ENCODE measurements at regions not wholly inside any gene's neighbourhood (a gene's known extent, or its start where the extent isn't known, plus 50 kb on each side); places are given as distances from the start of the nearest gene placed in this dataset.

GRCh38 chr3:104458657-104459056, 908.1 kb upstream of the ALCAM start:
- no peak for ATAC-seq (ENCODE audit: low FRiP score)
- no peak for TF ChIP-seq CTCF (IDR thresholded peaks at IDR 0.05)

GRCh38 chr3:104460477-104461406, 906.0 kb upstream of the ALCAM start:
- no peak for TF ChIP-seq CTCF (IDR thresholded peaks at IDR 0.05)
- ATAC-seq (ENCODE audit: low FRiP score) (no peak), DNase-seq (ENCODE audit: low spot score) (no peak)

More at GRCh38 chr3:104458657-104459056, 908.1 kb upstream of the ALCAM start:
- DNase-seq (ENCODE audit: low spot score): no peak

- no peak for TF ChIP-seq CTCF (IDR thresholded peaks at IDR 0.05)
- DNase-seq (ENCODE audit: low spot score): no peak
- no peak for ATAC-seq (ENCODE audit: low FRiP score)
These were observed 905.3 kb upstream of the ALCAM start for GRCh38 chr3:104461431-104461830.

GRCh38 chr3:104472221-104472620, 894.5 kb upstream of the ALCAM start:
- no peak for TF ChIP-seq CTCF (IDR thresholded peaks at IDR 0.05)
- ATAC-seq (ENCODE audit: low FRiP score): no peak
- DNase-seq (ENCODE audit: low spot score): no peak

- DNase-seq (ENCODE audit: low spot score): no peak
- no peak for TF ChIP-seq CTCF (IDR thresholded peaks at IDR 0.05)
- ATAC-seq (ENCODE audit: low FRiP score): no peak
These were observed 892.7 kb upstream of the ALCAM start for GRCh38 chr3:104474011-104474410.

GRCh38 chr3:104503022-104503421, 863.7 kb upstream of the ALCAM start:
- no peak for TF ChIP-seq CTCF (IDR thresholded peaks at IDR 0.05)
- no peak for DNase-seq (ENCODE audit: low spot score)
- ATAC-seq (ENCODE audit: low FRiP score): no peak
